ENCODE measurements at regions not wholly inside any gene's neighbourhood (a gene's known extent, or its start where the extent isn't known, plus 50 kb on each side); places are given as distances from the start of the nearest gene placed in this dataset.

GRCh38 chr6:21767891-21768648 is 174.5 kb downstream of the SOX4 start:
- Histone ChIP-seq H3K27me3 (no peaks in the 10 kb centered on the region), H3K4me3 (no peak overlapping the region), H3K36me3 (no peaks in the 10 kb centered on the region), H3K27ac (no peak overlapping the region), H3K4me1 (peaks cover 0 to 46% (median 10%) of the 10 kb centered on the region in 4 donors), H3K9me3 (no peaks in the 10 kb centered on the region)
- intact Hi-C loops (cut with DNase I; ENCODE audit: low total_unique reads), result no loop called here
- no peak for TF ChIP-seq CTCF (IDR thresholded peaks at IDR 0.05)
- DNase-seq, result no peak

GRCh38 chr6:21769405-21769861 is 175.9 kb downstream of the SOX4 start:
- Histone ChIP-seq H3K27me3 (no peaks in the 10 kb centered on the region), H3K36me3 (no peaks in the 10 kb centered on the region), H3K9me3 (no peaks in the 10 kb centered on the region), H3K4me1 (peaks cover 0 to 48% (median 10%) of the 10 kb centered on the region in 4 donors), H3K4me3 (no peak overlapping the region), H3K27ac (peak overlapping the region; percentile 36 to 50)
- no peak for DNase-seq
- intact Hi-C loops (cut with DNase I; ENCODE audit: low total_unique reads), result no loop called here
- TF ChIP-seq CTCF (IDR thresholded peaks at IDR 0.05), result no peak

GRCh38 chr6:21769968-21770367 is 176.4 kb downstream of the SOX4 start:
- no peak for DNase-seq
- no peaks in the 10 kb centered on the region for H3K27me3 ChIP-seq
- no peak overlapping the region for H3K4me3 ChIP-seq
- no peaks in the 10 kb centered on the region for H3K9me3 ChIP-seq
- no peak for TF ChIP-seq CTCF (IDR thresholded peaks at IDR 0.05)
- H3K27ac ChIP-seq, result peak overlapping the region; percentile 36 to 50
- peaks cover 0 to 48% (median 10%) of the 10 kb centered on the region in 4 donors for H3K4me1 ChIP-seq
- no peaks in the 10 kb centered on the region for H3K36me3 ChIP-seq
- intact Hi-C loops (cut with DNase I; ENCODE audit: low total_unique reads), result no loop called here

GRCh38 chr6:21771626-21772320 is 178.2 kb downstream of the SOX4 start:
- no peak overlapping the region for H3K4me3 ChIP-seq
- H3K36me3 ChIP-seq, result no peaks in the 10 kb centered on the region
- intact Hi-C loops (cut with DNase I; ENCODE audit: low total_unique reads), result no loop called here
- H3K27me3 ChIP-seq, result no peaks in the 10 kb centered on the region
- DNase-seq, result no peak
- no peaks in the 10 kb centered on the region for H3K9me3 ChIP-seq
- peaks cover 0 to 48% (median 10%) of the 10 kb centered on the region in 4 donors for H3K4me1 ChIP-seq
- H3K27ac ChIP-seq, result no peak overlapping the region
- no peak for TF ChIP-seq CTCF (IDR thresholded peaks at IDR 0.05)

GRCh38 chr6:21772477-21772876 is 178.9 kb downstream of the SOX4 start:
- intact Hi-C loops (cut with DNase I; ENCODE audit: low total_unique reads), result no loop called here
- TF ChIP-seq CTCF (IDR thresholded peaks at IDR 0.05), result no peak
- peaks cover 0 to 48% (median 10%) of the 10 kb centered on the region in 4 donors for H3K4me1 ChIP-seq
- no peak overlapping the region for H3K27ac ChIP-seq
- no peaks in the 10 kb centered on the region for H3K36me3 ChIP-seq
- no peaks in the 10 kb centered on the region for H3K9me3 ChIP-seq
- no peak for DNase-seq
- no peak overlapping the region for H3K4me3 ChIP-seq
- no peaks in the 10 kb centered on the region for H3K27me3 ChIP-seq
